DOHH2 (cell line): ENCODE measurements at regions not wholly inside any gene's neighbourhood (a gene's known extent, or its start where the extent isn't known, plus 50 kb on each side); places are given as distances from the start of the nearest gene placed in this dataset.

ENCODE experiments used
- EZH2phosphoT487 ChIP-seq: fragments of 200-600 bp; sonication (generic); IDR thresholded peaks from 2 replicates; pipeline ENCODE4 v1.6.1; 2017; ENCODE audit warnings: borderline replicate concordance, mild to moderate bottlenecking, antibody characterized with exemption, low read length, moderate library complexity, mixed read lengths
- TF ChIP-seq, protein P1 (sequence below): fragments of 200-600 bp; sonication (generic); IDR thresholded peaks from one replicate; pipeline ENCODE4 v1.5.1; 2014; ENCODE audit warnings: antibody characterized with exemption, mild to moderate bottlenecking, low read depth, low read length; ENCODE audit not compliant: poor library complexity, severe bottlenecking

DNA sequence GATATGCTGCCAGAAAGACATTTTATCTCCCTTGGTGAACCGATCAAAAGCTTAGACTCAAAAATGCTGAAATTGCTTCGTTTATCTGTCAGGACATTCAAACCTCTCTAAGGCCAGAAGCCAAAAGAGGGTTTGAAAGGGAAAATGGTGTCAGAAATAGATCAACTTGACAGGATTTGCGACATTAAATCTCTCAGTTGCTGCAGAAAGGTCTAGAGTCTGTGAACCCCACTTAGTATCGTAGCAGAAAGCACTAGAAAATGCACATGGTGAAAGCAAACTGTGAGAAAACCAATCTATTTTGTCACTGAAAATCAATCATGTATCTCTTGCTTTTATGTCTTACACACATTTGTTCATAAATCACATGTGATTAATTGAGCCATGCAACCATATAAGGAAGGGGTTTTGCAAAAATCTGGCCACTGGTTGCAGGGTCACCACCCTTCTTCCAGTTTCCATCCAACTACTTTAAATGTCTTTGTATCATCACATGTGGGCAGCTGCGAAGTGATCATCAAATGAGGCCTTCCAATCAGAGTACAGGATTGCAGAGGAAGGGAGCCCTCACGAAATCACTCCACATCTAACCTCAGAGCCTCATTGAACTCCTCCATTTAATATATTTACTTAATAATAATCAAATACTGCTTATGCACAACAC, 347.2 kb upstream of the ANXA10 start:
- TF ChIP-seq, protein P1, sequence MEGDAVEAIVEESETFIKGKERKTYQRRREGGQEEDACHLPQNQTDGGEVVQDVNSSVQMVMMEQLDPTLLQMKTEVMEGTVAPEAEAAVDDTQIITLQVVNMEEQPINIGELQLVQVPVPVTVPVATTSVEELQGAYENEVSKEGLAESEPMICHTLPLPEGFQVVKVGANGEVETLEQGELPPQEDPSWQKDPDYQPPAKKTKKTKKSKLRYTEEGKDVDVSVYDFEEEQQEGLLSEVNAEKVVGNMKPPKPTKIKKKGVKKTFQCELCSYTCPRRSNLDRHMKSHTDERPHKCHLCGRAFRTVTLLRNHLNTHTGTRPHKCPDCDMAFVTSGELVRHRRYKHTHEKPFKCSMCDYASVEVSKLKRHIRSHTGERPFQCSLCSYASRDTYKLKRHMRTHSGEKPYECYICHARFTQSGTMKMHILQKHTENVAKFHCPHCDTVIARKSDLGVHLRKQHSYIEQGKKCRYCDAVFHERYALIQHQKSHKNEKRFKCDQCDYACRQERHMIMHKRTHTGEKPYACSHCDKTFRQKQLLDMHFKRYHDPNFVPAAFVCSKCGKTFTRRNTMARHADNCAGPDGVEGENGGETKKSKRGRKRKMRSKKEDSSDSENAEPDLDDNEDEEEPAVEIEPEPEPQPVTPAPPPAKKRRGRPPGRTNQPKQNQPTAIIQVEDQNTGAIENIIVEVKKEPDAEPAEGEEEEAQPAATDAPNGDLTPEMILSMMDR = no peak
- no peak for TF ChIP-seq EZH2phosphoT487
